B cell (primary cell): ENCODE measurements at regions not wholly inside any gene's neighbourhood (a gene's known extent, or its start where the extent isn't known, plus 50 kb on each side); places are given as distances from the start of the nearest gene placed in this dataset.

Experiments
- EZH2 ChIP-seq: IDR thresholded peaks from 2 replicates; pipeline ENCODE4 v1.6.1; 2012; ENCODE audit warnings: borderline replicate concordance, low read depth, mild to moderate bottlenecking, moderate library complexity, low read length; ENCODE audit not compliant: insufficient read depth, poor library complexity, severe bottlenecking
- TF ChIP-seq, protein P1 (sequence below): fragments of 200-600 bp; IDR thresholded peaks from one replicate; pipeline ENCODE4 v1.8.0; 2022; ENCODE audit warnings: antibody characterized with exemption, mild to moderate bottlenecking

DNA sequence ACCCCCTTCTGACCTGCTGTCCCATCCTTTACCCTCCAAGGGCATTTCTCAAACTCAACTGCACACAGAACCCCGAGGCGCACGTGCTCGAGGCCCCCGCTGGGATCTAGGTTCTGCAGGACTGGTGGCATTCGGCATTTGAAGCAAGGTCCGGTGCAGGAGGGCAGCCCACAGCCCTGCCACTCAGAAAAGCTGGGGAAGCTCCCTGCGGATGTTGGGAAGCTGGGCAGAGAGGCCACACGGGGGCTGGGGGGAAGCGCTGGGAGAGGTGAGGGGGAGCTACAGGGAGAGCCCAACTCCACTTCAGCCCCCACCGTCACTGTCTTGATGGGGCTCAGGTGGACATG, 51.2 kb upstream of the SLCO4A1 start:
- TF ChIP-seq, protein P1, sequence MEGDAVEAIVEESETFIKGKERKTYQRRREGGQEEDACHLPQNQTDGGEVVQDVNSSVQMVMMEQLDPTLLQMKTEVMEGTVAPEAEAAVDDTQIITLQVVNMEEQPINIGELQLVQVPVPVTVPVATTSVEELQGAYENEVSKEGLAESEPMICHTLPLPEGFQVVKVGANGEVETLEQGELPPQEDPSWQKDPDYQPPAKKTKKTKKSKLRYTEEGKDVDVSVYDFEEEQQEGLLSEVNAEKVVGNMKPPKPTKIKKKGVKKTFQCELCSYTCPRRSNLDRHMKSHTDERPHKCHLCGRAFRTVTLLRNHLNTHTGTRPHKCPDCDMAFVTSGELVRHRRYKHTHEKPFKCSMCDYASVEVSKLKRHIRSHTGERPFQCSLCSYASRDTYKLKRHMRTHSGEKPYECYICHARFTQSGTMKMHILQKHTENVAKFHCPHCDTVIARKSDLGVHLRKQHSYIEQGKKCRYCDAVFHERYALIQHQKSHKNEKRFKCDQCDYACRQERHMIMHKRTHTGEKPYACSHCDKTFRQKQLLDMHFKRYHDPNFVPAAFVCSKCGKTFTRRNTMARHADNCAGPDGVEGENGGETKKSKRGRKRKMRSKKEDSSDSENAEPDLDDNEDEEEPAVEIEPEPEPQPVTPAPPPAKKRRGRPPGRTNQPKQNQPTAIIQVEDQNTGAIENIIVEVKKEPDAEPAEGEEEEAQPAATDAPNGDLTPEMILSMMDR, result no peak
- no peak for TF ChIP-seq EZH2
